ENCODE measurements at regions not wholly inside any gene's neighbourhood (a gene's known extent, or its start where the extent isn't known, plus 50 kb on each side); places are given as distances from the start of the nearest gene placed in this dataset.

DNA sequence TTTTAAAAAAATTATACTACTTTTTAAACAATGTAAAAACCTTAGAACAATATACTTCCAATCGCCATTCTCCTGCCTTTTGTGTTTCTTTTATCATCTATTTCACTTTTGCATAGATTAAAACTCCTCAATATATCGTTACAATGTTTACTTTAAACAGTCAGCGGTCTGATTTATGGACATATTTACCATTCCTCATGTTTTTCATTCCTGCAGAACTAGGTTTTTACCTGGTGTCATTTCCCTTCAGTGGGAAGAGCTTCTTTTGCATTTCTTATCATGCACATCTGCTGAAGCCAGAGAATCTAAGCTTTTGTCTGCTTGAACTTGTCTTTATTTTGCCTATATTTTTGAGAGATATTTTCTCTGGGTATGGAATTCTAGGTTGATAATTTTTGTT, 277.4 kb upstream of the PLXNA2 start:
- no peak for FAIRE-seq

DNA sequence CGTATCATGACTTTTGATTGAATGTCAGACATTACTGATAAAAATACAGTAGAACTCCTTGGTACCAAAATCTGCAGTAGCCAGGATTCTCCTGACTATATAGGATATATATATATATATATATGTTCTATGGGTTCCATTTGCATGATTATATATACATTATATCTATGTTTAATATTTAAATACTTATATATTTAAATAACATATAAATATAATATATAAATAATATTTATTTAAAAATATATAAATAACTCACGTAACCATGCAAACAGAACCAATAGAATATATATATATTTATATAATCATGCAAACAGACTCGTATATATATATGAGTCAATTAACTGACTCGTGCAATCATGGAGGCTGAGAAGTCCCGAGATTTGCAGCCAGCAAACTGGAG, 278.8 kb upstream of the PLXNA2 start:
- FAIRE-seq, result no peak

DNA sequence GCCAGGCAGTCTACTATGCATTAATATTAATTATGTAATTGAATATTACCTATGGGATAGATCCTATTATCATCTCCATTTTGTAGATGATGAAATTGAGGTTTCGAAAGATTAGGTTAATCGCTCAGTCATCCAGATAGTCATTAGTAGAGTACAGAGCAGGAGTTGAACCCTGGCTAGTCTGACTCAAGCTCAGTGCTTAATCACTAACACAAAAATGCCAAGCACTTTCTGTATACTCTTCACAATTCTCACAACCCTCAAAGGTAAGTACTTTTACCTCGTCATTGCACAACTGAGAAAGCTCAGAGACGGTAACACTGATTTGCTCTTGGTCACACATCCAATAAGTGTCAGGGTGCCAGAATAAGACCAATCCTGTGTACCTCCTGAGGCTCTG, 280.2 kb upstream of the PLXNA2 start:
- FAIRE-seq, result no peak

DNA sequence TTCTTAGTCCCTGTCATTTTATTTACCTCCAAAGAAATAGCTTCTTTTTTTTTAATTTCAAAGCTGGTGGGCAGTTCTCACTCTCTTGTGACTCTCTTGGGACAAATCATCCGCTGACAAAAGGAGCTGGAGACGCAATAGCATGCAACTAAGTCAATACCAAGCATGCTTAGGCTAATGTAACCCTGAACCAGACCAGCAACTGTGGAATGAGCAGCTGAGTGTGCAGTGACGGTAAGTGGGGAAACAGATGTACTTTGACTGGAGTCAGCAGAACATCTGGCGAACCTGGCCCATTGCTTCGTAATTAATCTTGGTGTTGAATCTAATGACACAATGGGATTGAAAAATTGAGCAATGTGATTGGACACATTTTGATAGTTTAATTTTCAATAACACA, 280.7 kb upstream of the PLXNA2 start:
- no peak for FAIRE-seq

DNA sequence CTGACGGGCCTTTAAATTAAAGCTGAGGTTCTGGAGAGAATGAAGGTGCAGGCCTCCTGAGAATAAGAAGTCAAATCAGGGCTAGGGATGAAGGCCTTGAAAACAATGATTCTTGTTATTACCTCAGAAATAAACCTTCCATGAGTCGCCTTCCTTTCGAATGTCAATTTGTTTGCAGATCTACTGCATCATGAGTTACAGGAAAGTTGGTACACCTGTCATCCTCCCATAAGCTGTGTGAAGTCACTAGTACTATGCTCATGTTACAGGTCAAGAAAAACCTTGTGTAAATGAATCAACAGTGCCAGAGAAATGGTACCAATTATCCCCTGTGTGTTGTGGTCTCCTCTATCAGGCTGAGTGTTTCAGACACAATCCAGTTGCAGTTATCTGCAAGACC, 281.2 kb upstream of the PLXNA2 start:
- no peak for FAIRE-seq

DNA sequence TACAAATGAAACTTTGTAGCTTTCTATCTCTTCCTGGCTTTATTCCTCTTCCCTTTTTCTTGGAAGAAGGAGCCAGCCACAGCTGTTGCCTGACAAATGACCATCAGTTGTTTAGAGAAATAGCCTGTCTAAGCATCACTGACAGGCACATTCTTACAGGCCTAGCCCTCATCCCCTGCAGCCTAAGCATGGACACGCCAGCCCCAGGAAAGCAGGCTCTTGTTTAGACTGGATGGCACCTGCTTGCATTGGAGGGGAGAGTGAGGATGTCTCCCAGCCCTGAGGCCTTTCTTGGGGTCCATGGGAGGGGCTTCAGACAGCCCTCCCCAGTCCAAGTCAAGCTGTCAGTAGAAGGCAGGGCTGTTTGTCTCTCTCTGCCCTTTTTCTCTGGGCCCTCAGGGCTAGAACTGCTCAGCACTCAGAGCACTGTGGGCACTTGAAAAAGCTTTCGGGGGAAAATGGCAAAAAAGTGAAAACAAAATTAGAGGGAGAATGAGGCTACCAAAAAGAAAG, 282.5 kb upstream of the PLXNA2 start:
- FAIRE-seq, result no peak

DNA sequence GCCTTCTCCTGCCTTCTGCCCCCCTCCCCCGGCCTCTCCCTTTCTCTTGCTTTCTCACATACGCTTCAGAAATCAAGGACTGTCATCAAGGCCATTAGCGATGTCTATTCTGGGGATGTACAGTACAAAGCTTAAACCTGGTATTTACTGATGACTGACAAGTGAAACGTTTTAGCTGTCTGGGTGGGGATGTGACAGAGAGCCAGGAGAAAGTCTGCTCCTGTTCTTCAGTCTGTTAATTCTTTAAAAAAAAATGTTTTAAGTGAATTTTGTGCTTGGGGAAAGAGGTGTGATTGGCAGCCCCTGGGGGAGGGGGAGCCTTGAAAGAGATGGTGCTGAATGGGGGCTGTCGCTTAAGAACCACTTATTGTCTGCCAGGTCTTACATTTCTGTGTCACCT, 283.0 kb upstream of the PLXNA2 start:
- no peak for FAIRE-seq

DNA sequence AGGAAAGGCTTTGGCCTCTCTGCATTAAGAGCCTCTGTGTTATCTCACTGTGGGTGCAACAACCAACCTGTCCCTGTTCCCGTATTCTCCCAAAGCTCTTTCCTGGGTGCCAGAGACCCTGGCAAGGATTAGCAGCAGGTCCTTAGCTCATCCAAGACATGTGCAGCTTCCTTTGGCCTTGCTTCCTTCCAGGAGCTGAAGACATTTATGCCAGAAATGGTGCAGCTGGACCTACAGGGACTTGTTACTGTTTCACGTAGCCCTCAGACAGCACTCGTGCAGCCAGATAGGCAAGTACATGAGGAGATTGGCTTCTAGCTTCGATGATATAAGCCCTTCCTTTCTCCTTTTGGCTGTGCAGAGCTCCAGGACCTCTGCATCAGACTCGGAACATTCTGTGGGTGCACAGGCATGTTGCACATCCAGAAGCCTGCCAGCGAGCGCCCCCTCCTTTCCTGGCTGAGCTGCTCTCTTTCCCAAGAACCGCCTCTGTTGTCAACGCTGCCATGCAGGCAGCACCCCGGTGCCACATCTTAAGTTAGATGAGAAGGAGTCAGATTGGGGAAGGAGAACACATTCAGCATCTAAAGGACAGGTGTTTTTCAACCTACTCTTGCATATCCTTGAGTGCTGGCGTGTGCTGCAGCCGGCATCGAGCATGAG, 284.5 kb upstream of the PLXNA2 start:
- FAIRE-seq, result no peak

DNA sequence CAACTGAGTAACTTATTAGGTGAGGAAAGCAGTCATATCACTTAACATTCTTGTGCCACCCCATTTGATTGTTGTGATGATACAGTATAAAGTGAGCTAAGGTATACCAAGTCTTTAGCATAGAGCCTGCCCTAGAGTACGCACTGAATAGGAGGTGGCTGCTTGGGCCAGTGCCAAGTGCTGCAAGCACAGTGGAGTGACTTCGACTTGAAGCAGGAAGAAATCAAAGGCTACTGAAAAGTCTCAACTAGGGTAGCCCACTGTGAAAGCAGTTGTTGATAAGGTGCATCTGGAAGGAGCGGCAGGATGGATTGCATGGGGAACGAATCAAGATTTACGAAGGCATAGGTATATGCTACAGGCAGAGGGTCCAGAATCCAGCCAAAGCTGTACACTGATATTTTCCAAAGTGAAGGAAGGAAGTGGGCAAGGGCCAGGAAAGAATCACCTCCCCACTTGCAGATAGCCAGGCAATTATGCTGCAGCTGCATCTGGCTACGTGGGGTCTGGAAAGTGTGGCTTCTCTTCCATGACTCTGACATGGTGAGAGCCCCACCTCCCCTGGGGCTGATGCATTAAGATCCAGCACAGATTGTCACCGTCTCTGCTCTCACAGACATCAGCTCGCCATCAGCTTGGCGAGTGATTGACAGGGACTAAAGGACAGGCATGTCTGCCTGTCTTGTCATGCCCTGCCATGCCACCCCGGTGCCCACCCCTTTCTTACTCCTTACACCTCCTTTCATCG, 287.0 kb upstream of the PLXNA2 start:
- FAIRE-seq, result no peak

DNA sequence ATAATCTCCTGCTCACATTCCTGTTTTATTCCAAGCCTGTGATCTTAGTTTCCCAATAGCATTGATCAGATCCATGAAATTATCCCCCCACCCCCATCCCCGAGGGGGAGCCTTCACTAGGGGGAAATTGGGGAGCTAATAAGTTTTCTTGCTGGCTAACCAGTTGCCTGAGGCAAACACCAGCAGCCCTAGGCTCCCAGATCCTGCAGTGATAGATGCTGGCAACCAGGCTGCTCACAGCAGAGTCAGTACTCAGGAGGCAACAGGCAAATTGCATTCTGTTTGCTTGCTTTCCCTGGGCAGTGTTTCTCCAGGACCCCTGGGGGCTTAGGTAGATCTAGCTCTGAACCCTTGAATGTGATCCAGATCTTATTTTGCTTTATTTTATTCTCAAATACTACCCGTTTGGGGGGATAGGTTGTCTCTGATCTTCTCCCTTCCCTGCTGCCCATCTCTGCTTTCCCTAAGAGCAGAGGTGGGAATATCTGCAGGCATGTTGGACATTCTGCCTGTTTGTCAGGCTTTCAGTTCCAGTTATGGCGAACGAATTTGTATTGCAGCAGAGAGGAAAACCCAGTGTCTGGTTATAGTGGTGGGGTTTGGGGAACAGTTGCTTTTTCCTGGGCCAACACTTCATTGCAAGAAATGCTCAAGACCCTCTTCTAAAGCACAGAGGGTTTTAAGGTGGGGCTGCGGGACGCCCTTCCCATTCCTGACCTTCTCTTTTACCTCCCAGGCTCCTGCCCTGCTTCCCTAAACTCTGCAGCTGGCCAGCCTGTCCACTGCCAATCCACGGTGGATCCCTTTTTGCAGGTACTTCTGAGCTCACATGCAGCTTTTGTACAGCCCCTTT, 289.8 kb upstream of the PLXNA2 start:
- FAIRE-seq, result no peak

DNA sequence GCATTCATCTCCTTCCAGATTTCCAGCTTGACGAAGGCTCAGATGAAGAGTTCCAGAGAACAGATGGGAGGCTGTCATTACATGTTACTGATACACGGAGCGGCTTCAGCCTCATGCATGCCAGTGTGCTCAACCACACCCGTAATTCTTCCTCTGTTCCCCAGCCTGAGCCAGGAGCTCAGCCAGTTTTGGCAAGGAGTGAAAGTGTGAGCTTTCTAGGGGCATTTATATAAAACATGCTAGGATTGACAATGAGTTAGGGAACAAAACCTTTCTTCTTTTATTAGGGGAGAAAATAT, 290.4 kb upstream of the PLXNA2 start:
- FAIRE-seq, result no peak

DNA sequence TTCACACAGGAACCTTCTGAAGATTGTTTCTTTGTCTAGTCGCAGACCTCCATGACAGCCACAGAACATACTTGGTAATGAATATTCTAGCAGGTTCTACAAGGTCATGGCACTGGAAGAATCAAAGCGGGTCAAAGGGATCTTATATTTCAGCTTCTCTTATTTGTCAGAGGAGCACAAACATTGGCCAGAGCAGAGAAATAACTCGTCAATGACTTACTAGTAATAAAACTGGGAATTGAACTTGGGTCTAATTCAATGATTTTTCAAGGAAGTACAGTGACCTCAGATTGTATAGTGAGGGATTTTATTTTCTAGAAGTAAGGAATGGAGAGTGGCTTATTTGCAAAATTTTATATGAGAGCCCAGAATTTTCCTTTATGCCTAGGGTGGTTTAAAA, 290.8 kb upstream of the PLXNA2 start:
- no peak for FAIRE-seq

DNA sequence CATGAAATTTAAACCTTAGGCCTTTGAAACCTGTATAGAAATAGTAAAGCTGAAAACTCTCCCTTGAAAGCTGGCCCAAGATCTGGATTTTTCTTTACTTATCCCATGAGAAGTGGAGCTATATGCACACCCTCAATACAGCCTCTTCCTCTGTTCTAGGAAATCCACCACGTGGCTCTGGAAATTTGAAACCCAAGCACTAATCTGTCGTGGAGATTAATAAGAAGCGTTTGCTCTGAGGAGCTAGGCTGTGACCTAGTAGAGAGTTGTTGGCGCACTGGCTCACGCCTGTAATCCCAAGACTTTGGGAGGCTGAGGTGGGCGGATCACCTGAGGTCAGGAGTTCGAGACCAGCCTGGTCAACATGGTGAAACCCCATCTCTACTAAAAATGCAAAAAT, 291.3 kb upstream of the PLXNA2 start:
- FAIRE-seq, result no peak

DNA sequence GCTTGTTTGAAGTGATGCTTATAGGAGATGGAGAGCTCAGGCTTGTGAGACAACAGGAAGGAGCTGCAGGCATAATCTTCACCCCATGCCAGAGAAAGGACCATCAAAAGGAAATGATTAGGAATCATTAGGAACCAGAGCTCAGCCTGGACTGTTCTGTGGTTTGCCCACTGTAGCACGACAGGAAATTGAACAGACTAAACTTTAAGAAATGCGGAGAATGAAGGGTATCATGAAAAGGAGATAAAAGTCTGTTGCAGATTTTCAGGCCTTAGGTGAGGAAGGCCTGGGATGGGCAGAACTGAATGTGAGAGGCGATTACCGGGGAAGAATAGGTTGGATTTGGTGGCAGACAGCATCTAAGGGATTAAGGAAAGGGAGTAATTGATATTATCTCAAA, 292.0 kb upstream of the PLXNA2 start:
- FAIRE-seq, result no peak

DNA sequence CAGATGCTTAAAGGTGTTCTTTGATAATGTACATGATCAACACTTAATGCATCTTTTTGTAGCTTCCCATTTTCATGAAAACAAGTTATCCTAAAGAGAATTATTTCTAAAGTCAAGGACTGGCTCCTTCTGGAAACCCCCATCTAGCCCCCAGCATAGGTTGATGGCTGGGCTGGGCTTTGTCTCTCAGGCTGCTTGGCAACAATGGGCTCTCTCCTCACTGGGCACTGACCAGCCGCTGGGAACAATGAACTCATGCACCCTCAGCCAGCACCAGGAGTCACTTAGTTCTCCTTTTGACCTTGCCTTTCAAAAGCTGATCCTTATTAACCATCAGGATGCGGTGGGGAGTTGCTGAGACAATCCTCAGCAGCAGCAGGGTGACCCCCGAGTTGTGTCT, 293.0 kb upstream of the PLXNA2 start:
- FAIRE-seq, result no peak

DNA sequence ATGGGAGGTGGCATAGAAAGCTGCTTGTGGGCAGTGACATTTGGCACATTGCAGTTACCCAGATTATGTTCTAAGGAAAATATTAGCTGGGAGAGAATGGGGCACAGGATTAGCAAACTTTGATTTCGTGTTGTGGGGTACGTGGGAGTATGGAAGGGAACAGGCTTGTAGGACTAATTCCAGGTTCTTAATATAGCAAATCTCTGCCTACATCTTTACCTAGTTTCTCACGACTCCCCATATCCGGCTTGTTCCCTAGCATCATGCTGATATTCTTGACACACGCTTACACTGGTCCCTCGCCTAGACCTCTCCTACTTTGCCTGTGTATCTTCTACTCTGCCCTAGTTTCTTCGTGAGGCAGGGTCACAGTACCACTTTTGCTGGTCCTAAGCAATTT, 293.9 kb upstream of the PLXNA2 start:
- FAIRE-seq, result no peak

DNA sequence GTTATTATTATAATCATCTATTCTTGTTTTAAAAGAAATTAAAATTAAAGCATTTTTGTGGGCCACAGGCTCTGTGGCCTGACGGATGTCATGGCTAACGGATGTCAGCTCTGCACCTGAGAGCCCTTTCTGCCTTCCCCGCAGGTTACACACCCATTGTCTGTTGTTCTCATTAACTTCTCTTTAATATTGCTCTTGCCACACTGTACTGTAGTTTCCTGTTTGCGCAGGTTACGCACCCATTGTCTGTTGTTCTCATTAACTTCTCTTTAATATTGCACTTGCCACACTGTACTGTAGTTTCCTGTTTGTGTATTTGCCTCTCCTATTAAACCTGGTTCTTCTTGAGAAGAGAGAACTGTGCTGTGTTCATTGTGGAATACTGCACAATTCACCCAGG, 294.4 kb upstream of the PLXNA2 start:
- FAIRE-seq, result no peak

DNA sequence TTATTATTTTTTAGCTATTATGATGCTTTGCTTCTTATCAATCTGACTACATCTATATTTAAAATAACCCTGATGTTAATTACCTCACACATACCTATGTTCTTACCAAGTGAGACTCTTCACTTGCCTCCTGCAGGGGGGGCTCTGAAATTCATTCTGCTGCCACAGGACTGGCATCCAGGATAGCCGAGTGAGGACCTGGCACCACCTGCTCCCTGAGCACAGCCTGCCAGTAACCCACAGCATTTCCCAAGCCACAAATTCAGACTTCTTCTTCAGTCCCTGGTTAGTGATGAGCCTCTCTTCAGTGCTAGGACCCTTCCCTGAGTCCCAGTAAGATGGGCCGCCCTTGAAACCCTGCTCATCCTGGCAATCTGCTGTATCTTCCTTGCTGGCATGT, 296.5 kb upstream of the PLXNA2 start:
- no peak for FAIRE-seq

DNA sequence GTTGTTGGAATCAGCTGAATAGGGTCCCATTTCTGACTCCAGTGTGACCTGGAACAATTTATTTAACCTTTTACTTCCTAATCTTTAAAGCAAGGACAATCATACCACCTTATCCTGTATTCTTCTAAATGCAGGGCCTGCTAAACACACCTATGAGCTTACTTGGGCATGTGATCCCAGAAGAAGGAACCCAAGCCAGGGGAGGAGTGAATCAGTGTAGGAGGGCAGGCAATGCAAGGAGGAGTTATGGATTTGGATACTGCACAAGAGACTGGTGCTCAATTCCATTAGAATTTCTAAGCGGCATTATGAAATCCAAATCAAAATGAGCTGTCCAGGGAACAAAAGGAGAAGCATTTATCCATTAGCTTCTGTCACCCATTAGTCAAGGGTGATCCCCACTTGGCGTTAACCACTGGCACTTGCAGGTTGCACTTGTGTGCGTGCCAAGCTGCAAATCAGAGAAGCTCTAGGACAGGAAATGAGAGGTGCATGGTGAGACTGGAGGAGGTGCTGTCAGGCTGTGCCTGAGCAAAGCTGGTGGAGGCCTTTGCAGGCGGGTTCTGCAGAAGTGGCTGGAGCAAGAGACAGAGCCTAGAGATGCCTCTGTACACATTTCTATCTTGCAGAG, 297.2 kb upstream of the PLXNA2 start:
- FAIRE-seq, result no peak

DNA sequence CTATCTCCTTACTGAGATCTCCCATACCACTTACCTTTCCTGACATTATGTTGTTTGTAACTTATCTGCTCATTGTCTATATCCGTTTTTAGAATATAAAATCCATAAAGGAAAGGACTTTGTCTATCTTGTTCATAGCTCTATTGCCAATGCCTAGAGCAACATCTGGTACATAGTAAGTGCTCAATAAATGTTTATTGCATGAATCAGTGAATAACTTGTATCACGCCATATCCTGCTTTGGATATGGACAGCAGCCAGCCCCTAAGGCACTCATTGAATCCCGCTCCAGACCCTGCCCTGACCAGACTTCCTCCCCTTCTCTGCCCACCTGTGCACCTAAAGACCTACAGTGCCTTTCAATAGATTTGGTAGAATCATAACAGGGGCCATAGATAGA, 298.1 kb upstream of the PLXNA2 start:
- no peak for FAIRE-seq

DNA sequence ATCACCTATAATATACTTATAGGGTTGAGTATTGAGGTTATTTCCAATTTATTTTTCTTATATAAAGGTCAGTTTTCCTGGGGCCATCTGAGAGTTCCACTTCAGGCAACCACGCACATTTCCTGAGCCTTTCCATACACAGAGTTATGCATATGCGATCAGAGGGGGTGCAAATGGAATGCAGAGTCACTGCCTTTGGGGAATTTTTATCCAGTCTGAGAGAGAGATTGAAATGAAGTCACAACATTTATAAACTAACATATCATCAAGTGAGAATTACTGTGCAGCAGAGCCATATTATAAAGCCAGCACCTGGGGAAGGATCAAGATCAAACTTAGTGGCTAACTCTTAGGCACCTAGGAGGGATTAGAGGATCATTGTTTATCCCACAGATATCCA, 299.9 kb upstream of the PLXNA2 start:
- no peak for FAIRE-seq

DNA sequence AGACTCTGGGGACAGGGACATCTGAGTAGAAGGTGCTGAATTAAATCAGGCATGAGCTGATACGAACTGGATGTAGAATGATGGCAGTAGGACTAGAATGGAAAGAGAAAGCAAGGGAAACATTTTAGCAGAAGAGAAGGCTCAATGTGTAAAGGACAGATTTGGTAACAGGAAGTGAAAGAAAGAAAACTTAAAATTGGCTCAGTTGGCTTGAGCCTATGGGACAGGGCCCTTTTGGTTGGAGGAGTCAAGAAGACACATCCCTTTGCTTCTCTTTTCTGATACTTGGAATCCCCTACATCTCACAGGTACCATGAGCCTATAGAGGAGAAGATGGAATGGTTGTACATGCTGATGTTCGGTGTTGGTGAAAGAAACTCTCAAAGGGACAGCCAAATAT, 300.6 kb upstream of the PLXNA2 start:
- no peak for FAIRE-seq

DNA sequence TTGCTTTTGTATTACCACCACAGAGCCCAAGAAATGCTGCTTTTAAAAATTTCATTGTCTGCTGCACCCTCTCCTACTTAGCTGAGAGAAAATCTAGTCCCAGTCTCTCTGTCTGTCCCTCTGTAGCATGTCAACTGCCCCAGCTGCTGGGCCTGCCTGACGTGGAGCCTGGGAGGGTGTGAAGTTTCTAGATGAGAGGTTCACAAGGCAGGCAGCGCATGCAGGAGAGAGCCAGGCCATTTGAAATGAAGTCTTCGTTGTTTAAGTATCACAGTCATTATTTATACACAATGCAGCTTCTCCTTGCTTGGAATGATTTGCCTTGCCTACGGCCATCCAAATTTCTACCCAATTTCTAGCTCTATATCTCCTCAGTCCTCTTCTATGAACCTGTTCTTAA, 306.8 kb upstream of the PLXNA2 start:
- FAIRE-seq, result no peak
